HepG2 (cell line): ENCODE measurements at regions not wholly inside any gene's neighbourhood (a gene's known extent, or its start where the extent isn't known, plus 50 kb on each side); places are given as distances from the start of the nearest gene placed in this dataset.

Experiments used
- ATAC-seq: fragments of 200-7000 bp; cut with Tn5 transposase; 3 replicates; pipeline ENCODE4 v1.9.1; 2020; ENCODE audit warnings: mild to moderate bottlenecking, moderate library complexity
- BruUV-seq: library from RNA; stranded (reverse); fragments of 400-500 nt; replicated peaks from 2 replicates; lab custom pipeline; 2021; lab: Mats Ljungman, UMichigan
- CTCF ChIA-PET: fragments of 300-600 bp; formaldehyde crosslinking; extraction: SDS; loops from one replicate; lab custom pipeline; 2021; ENCODE audit warnings: low total read pairs, inconsistent platforms, low intra/inter-chr PET ratio; lab: Yijun Ruan, JAX
- POLR2A ChIA-PET: fragments of 350-600 bp; sonication (Branson Sonifier 250); formaldehyde crosslinking; loops from one replicate; lab custom pipeline; 2020; ENCODE audit warnings: antibody characterized with exemption, inconsistent platforms; lab: Yijun Ruan, JAX
- DNase-seq: peaks from one replicate; pipeline ENCODE4 v3.0.0-alpha.2; 2015; ENCODE audit warnings: low spot score
- FAIRE-seq: peaks from 3 replicates; lab custom pipeline; 2011; peaks lifted over from hg19 to GRCh38; lab: Jason Lieb, UNC
- H2AFZ ChIP-seq: one replicate; pipeline ENCODE4 v1.6.1; 2011; ENCODE audit warnings: low read length, inconsistent platforms
- H3K27ac ChIP-seq: fragments of 300-600 bp; 3 replicates; pipeline ENCODE4 v1.8.0; 2011; ENCODE audit warnings: mixed run types, mild to moderate bottlenecking, mixed read lengths, low read length, inconsistent platforms; ENCODE audit not compliant: insufficient read depth; ENCODE audit errors: extremely low read length
- H3K27me3 ChIP-seq, 2 experiments: fragments of 200-600 bp in 1 of 2; 2 replicates in 1 of 2; 3 replicates in 1 of 2; pipeline versions ENCODE4 v1.6.0 to v1.8.0; 2011; ENCODE audit warnings: low read length in 2 of 2, mild to moderate bottlenecking in 2 of 2, moderate library complexity in 2 of 2, inconsistent platforms in 1 of 2; ENCODE audit not compliant: insufficient read depth in 2 of 2, control insufficient read depth in 1 of 2
- H3K36me3 ChIP-seq, 2 experiments: fragments of 200-600 bp in 1 of 2; replicated peaks in 1 of 2; 2 replicates in 1 of 2; 3 replicates in 1 of 2; pipeline versions ENCODE4 v1.5.1 to v1.8.0; 2011; ENCODE audit warnings: low read length in 2 of 2, inconsistent platforms in 1 of 2; ENCODE audit not compliant: insufficient read depth in 2 of 2, control insufficient read depth in 1 of 2
- H3K4me1 ChIP-seq: 2 replicates; pipeline ENCODE4 v1.5.1; 2012; ENCODE audit warnings: low read length, inconsistent platforms; ENCODE audit not compliant: insufficient read depth
- H3K4me2 ChIP-seq: 2 replicates; pipeline ENCODE4 v1.6.0; 2011; ENCODE audit warnings: low read depth, low read length, inconsistent platforms
- H3K4me3 ChIP-seq, 3 experiments: fragments of 200-600 bp in 1 of 3; sonication (generic), shearing (Covaris generic) in 1 of 3; replicated peaks in 1 of 3; 2 replicates each; pipeline ENCODE4 v1.5.1; 2011 to 2016; ENCODE audit warnings: low read length in 3 of 3, inconsistent platforms in 2 of 3, low read depth in 2 of 3, mild to moderate bottlenecking in 2 of 3, control low read depth in 1 of 3, mixed read lengths in 1 of 3; ENCODE audit not compliant: insufficient read depth in 1 of 3
- H3K79me2 ChIP-seq: one replicate; pipeline ENCODE4 v1.6.1; 2011; ENCODE audit warnings: low read length, inconsistent platforms; ENCODE audit not compliant: insufficient read depth
- H3K9ac ChIP-seq: 2 replicates; pipeline ENCODE4 v1.6.0; 2011; ENCODE audit warnings: mild to moderate bottlenecking, low read depth, low read length, inconsistent platforms; ENCODE audit not compliant: insufficient read depth
- H3K9me3 ChIP-seq: 2 replicates; pipeline ENCODE4 v1.5.1; 2012; ENCODE audit warnings: mild to moderate bottlenecking, low read length
- H4K20me1 ChIP-seq: 2 replicates; pipeline ENCODE4 v1.6.0; 2011; ENCODE audit warnings: inconsistent platforms, mild to moderate bottlenecking, low read length, moderate library complexity; ENCODE audit not compliant: insufficient read depth
- ATF7 ChIP-seq, 2 experiments: fragments of 450-650 bp in 1 of 2; sonication (generic) in 1 of 2; formaldehyde crosslinking in 1 of 2; IDR thresholded peaks; 2 replicates each; pipeline versions ENCODE4 v1.4.0 to v1.6.1; 2016 to 2020; ENCODE audit warnings: antibody characterized with exemption in 1 of 2, mild to moderate bottlenecking in 1 of 2, missing genetic modification reagents in 1 of 2
- CEBPB ChIP-seq: IDR thresholded peaks from 2 replicates; pipeline ENCODE4 v1.6.1; 2011; ENCODE audit warnings: low read depth, low read length, improper control_type of control experiment, borderline replicate concordance
- KAT7 ChIP-seq: IDR thresholded peaks from 2 replicates; pipeline ENCODE4 v1.6.1; 2018; ENCODE audit warnings: borderline replicate concordance, missing compliant biosample characterization
- KDM3A ChIP-seq: IDR thresholded peaks from 2 replicates; pipeline ENCODE4 v1.6.1; 2018; ENCODE audit warnings: low read depth, missing compliant biosample characterization
- NFIB ChIP-seq: sonication (generic); formaldehyde crosslinking; IDR thresholded peaks from 2 replicates; pipeline ENCODE4 v1.9.0; 2021; ENCODE audit warnings: missing genetic modification reagents, mild to moderate bottlenecking, borderline replicate concordance
- SNAPC2 ChIP-seq: sonication (generic); formaldehyde crosslinking; IDR thresholded peaks from 2 replicates; pipeline ENCODE4 v1.8.1; 2022; ENCODE audit warnings: mild to moderate bottlenecking, missing genetic modification reagents
- ZNF878 ChIP-seq: sonication (generic); formaldehyde crosslinking; IDR thresholded peaks from 2 replicates; pipeline ENCODE4 v1.8.1; 2023; ENCODE audit warnings: mild to moderate bottlenecking, missing genetic modification reagents, moderate library complexity
- ZNF879 ChIP-seq: sonication (generic); formaldehyde crosslinking; IDR thresholded peaks from 2 replicates; pipeline ENCODE4 v1.8.1; 2023; ENCODE audit warnings: missing genetic modification reagents
- ZSCAN30 ChIP-seq: sonication (generic); formaldehyde crosslinking; IDR thresholded peaks from 2 replicates; pipeline ENCODE4 v1.5.0; 2020; ENCODE audit warnings: mild to moderate bottlenecking, missing genetic modification reagents
- WGBS: methylation state at CpG from one replicate; pipeline ENCODE4 v1.1.6; 2017; ENCODE audit warnings: low lambda C conversion rate; 5-methylcytosine and 5-hydroxymethylcytosine counted together
- in situ Hi-C: cut with HindIII; loops from 2 replicates; pipeline ENCODE4 v1.10.0; 2017; ENCODE audit warnings: low pct_unique_long_range_greater_than_20kb; ENCODE audit not compliant: extremely low pct_ligation_motif_present
- intact Hi-C: fragments of 100-400 bp; cut with micrococcal nuclease; formaldehyde crosslinking; loops from one replicate; pipeline ENCODE4 v1.10.0; 2022; ENCODE audit not compliant: unreplicated experiment
- TF ChIP-seq, protein P1 (sequence below): sonication (generic); formaldehyde crosslinking; IDR thresholded peaks from 2 replicates; pipeline ENCODE4 v1.5.0; 2020; ENCODE audit warnings: mild to moderate bottlenecking, missing genetic modification reagents

DNA sequence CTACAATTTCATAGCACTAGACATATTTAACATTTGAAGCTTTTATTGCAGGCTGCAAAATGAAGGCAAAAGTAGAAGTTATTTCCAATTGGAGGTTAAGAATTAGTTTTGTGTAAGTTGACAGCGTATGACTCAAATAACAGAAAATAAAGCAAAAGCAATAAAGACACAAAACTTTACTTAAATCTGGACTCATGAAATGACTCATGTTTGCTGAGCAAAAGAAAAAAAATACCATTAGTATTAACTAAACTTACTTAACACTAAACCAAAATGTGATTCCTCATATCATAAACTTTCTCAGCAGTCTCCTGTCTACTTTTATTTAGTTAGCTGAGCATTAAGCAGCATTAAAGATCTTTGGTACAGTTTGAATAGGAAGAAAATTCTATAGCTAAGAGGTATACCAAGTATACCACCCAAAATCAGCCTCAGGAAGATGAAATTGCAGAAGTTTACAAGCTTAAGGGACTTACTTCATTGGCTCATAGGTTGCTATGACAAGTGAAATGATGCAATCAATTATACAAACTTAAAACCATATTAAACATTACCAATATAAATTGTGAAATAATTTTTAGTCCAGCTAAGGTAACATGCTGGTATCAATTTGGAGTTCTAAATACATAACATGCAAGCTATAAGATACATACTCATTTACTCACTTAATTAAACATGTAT is 1131.4 kb downstream of the XPNPEP1 start:
- Histone ChIP-seq H3K36me3 (no peaks in the 10 kb centered on the region), H3K4me1 (no peaks in the 10 kb centered on the region), H3K27me3 (no peaks in the 10 kb centered on the region), H3K4me2 (no peak overlapping the region), H2AFZ (no peak overlapping the region), H3K4me3 (no peak overlapping the region), H3K27ac (no peak overlapping the region), H4K20me1 (no peaks in the 10 kb centered on the region), H3K79me2 (no peaks in the 10 kb centered on the region), H3K9ac (no peak overlapping the region), H3K9me3 (peaks cover 69% of the 10 kb centered on the region)
- TF ChIP-seq KAT7 (CRISPR knock-in tag): no peak
- TF ChIP-seq, protein P1, sequence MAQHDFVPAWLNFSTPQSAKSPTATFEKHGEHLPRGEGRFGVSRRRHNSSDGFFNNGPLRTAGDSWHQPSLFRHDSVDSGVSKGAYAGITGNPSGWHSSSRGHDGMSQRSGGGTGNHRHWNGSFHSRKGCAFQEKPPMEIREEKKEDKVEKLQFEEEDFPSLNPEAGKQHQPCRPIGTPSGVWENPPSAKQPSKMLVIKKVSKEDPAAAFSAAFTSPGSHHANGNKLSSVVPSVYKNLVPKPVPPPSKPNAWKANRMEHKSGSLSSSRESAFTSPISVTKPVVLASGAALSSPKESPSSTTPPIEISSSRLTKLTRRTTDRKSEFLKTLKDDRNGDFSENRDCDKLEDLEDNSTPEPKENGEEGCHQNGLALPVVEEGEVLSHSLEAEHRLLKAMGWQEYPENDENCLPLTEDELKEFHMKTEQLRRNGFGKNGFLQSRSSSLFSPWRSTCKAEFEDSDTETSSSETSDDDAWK (CRISPR knock-in tag): no peak
- no peak for TF ChIP-seq SNAPC2 (CRISPR knock-in tag)
- no peak for TF ChIP-seq ZNF879
- peak; percentile 42; the same call in 1 of the 2 replicates for TF ChIP-seq CEBPB
- TF ChIP-seq ZSCAN30: no peak
- TF ChIP-seq ATF7 (IDR thresholded peaks at IDR 0.05): 0 out of 2 replicates have a peak, but pooled peaks have one; percentile 18
- no peak for TF ChIP-seq ATF7 (CRISPR knock-in tag; IDR thresholded peaks at IDR 0.05)
- no peak for TF ChIP-seq KDM3A
- no peak for TF ChIP-seq ZNF878 (CRISPR knock-in tag)
- no peak for TF ChIP-seq NFIB (CRISPR knock-in tag)
- FAIRE-seq: no peak
- ATAC-seq: no peak
- 11% methylated on average over 1 of the region's 1 CpG for WGBS
- DNase-seq: no peak
- ChIA-PET CTCF (no interaction called here), POLR2A (no interaction called here)
- in situ Hi-C loops: no loop called here
- no TSS peak for BruUV-seq
- intact Hi-C loops: no loop called here
